ENCODE measurements at regions not wholly inside any gene's neighbourhood (a gene's known extent, or its start where the extent isn't known, plus 50 kb on each side); places are given as distances from the start of the nearest gene placed in this dataset.

GRCh38 chr6:6884916-6885315 is 222.8 kb upstream of the RREB1 start:
- TF ChIP-seq CTCF (IDR thresholded peaks at IDR 0.05 in 8 of 11, conservative IDR thresholded peaks at IDR 0.05 in 3 of 11): no peak
- no peak for TF ChIP-seq POLR2AphosphoS5 (IDR thresholded peaks at IDR 0.05)
